Liver (tissue), 3 donors: ENCODE measurements at regions not wholly inside any gene's neighbourhood (a gene's known extent, or its start where the extent isn't known, plus 50 kb on each side); places are given as distances from the start of the nearest gene placed in this dataset.

ENCODE experiments used
- EGR1 ChIP-seq, 2 donors: IDR thresholded peaks; 2 replicates each; pipeline ENCODE4 v1.6.1; 2016 to 2018; ENCODE audit warnings: antibody characterized with exemption in 2 of 2, low read depth in 2 of 2
- GABPA ChIP-seq, 2 donors: IDR thresholded peaks in 1 of 2; conservative IDR thresholded peaks in 1 of 2; 2 replicates each; pipeline ENCODE4 v1.6.1; 2016; ENCODE audit warnings: antibody characterized with exemption in 2 of 2, mild to moderate bottlenecking in 1 of 2, moderate library complexity in 1 of 2
- TF ChIP-seq, protein P1 (sequence below): fragments of 150-350 bp; IDR thresholded peaks from 2 replicates; pipeline ENCODE4 v1.5.1; 2017; ENCODE audit warnings: improper control_type of control experiment, low read depth, low read length; ENCODE audit not compliant: missing input control
- TF ChIP-seq, protein P2 (sequence below): IDR thresholded peaks from 2 replicates; pipeline ENCODE4 v1.6.1; 2016; ENCODE audit warnings: antibody characterized with exemption, mild to moderate bottlenecking
- donor health status: healthy.
- donor health status: healthy.

DNA sequence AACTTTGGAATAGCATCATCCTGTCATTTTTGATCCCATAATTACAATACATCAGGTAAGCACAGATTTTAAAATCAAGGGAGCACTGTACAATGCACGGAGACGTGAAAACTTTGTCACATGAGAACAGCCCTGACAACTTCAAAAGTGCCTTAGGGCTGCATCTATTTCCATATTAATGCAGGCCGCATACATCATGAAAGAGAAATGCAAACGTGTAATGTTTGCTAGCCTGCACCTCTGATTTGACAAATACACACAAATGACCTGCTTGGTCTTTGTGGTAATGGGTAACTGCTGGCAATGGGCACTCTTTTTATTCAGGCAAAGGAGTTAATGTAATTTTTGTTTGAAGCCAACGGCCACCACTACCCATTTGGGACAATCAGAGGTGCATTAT lies 202.0 kb upstream of the EPHA4 start:
- TF ChIP-seq, protein P1, sequence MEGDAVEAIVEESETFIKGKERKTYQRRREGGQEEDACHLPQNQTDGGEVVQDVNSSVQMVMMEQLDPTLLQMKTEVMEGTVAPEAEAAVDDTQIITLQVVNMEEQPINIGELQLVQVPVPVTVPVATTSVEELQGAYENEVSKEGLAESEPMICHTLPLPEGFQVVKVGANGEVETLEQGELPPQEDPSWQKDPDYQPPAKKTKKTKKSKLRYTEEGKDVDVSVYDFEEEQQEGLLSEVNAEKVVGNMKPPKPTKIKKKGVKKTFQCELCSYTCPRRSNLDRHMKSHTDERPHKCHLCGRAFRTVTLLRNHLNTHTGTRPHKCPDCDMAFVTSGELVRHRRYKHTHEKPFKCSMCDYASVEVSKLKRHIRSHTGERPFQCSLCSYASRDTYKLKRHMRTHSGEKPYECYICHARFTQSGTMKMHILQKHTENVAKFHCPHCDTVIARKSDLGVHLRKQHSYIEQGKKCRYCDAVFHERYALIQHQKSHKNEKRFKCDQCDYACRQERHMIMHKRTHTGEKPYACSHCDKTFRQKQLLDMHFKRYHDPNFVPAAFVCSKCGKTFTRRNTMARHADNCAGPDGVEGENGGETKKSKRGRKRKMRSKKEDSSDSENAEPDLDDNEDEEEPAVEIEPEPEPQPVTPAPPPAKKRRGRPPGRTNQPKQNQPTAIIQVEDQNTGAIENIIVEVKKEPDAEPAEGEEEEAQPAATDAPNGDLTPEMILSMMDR: no peak
- TF ChIP-seq, protein P2, sequence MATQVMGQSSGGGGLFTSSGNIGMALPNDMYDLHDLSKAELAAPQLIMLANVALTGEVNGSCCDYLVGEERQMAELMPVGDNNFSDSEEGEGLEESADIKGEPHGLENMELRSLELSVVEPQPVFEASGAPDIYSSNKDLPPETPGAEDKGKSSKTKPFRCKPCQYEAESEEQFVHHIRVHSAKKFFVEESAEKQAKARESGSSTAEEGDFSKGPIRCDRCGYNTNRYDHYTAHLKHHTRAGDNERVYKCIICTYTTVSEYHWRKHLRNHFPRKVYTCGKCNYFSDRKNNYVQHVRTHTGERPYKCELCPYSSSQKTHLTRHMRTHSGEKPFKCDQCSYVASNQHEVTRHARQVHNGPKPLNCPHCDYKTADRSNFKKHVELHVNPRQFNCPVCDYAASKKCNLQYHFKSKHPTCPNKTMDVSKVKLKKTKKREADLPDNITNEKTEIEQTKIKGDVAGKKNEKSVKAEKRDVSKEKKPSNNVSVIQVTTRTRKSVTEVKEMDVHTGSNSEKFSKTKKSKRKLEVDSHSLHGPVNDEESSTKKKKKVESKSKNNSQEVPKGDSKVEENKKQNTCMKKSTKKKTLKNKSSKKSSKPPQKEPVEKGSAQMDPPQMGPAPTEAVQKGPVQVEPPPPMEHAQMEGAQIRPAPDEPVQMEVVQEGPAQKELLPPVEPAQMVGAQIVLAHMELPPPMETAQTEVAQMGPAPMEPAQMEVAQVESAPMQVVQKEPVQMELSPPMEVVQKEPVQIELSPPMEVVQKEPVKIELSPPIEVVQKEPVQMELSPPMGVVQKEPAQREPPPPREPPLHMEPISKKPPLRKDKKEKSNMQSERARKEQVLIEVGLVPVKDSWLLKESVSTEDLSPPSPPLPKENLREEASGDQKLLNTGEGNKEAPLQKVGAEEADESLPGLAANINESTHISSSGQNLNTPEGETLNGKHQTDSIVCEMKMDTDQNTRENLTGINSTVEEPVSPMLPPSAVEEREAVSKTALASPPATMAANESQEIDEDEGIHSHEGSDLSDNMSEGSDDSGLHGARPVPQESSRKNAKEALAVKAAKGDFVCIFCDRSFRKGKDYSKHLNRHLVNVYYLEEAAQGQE: no peak
- no peak for TF ChIP-seq GABPA (IDR thresholded peaks at IDR 0.05 in 1 of 2, conservative IDR thresholded peaks at IDR 0.05 in 1 of 2)
- TF ChIP-seq EGR1 (IDR thresholded peaks at IDR 0.05; ENCODE audit: low read depth in 2 of 2): no peak
